ENCODE measurements at regions not wholly inside any gene's neighbourhood (a gene's known extent, or its start where the extent isn't known, plus 50 kb on each side); places are given as distances from the start of the nearest gene placed in this dataset.
"Not testable (repeated sequence)": the region's sequence is repeated elsewhere in the genome, so short reads cannot be mapped to it uniquely, and the experiment has no call there.

- Mint-ChIP-seq H3K27me3 (peaks cover 12% of the 10 kb centered on the region), H3K27ac (no peak overlapping the region), H3K4me1 (no peaks in the 10 kb centered on the region), H3K9me3 (peaks cover 0 to 1% (median 0%) of the 10 kb centered on the region in 7 donors), H3K4me3 (no peak overlapping the region), H3K36me3 (no peaks in the 10 kb centered on the region)
- DNase-seq, result no peak
- Histone ChIP-seq H3K4me1 (ENCODE audit: control insufficient read depth, insufficient read depth, low read length, poor library complexity, severe bottlenecking) (no peaks in the 10 kb centered on the region), H3K27ac (ENCODE audit: insufficient read depth, low read length, poor library complexity, severe bottlenecking) (no peak overlapping the region), H3K36me3 (ENCODE audit: control insufficient read depth, insufficient read depth, low read length) (no peaks in the 10 kb centered on the region), H3K9me3 (ENCODE audit: control insufficient read depth in 2 of 2, low read length in 2 of 2) (no peaks in the 10 kb centered on the region), H3K4me3 (ENCODE audit: low read depth, low read length) (no peak overlapping the region), H3K27me3 (ENCODE audit: control insufficient read depth, insufficient read depth, low read length) (no peaks in the 10 kb centered on the region)
- ATAC-seq (ENCODE audit: low read depth in 2 of 2), result no peak
Observed at GRCh38 chr2:128666596-128666995, 347.9 kb upstream of the HS6ST1 start.

DNA sequence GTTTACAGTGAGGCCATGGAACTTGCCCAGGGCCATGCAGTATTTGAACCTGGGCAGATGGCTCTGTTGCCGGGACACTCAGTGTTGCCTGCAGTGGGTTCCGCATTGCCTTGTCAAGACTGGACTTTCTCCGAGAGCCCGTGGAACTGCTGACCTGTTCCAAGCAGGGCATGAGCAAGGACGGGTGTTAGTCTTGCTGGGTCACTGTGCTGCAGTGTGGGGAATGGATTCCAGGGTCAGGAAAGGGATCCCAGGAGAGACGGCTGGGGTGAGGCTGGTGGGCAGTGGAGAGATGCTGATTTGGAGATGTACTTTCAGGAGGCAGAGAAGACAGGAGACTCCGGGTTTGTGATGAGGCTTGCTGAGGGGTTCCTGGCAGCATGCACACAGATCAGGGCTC lies 348.7 kb upstream of the HS6ST1 start:
- Histone ChIP-seq H3K4me3 (ENCODE audit: low read depth, low read length) (no peak overlapping the region), H3K27ac (ENCODE audit: insufficient read depth, low read length, poor library complexity, severe bottlenecking) (no peak overlapping the region), H3K9me3 (ENCODE audit: control insufficient read depth in 2 of 2, low read length in 2 of 2) (no peaks in the 10 kb centered on the region), H3K4me1 (ENCODE audit: control insufficient read depth, insufficient read depth, low read length, poor library complexity, severe bottlenecking) (no peaks in the 10 kb centered on the region), H3K27me3 (ENCODE audit: control insufficient read depth, insufficient read depth, low read length) (no peaks in the 10 kb centered on the region), H3K36me3 (ENCODE audit: control insufficient read depth, insufficient read depth, low read length) (no peaks in the 10 kb centered on the region)
- Mint-ChIP-seq H3K4me3 (no peak overlapping the region), H3K27me3 (peaks cover 12% of the 10 kb centered on the region), H3K27ac (no peak overlapping the region), H3K4me1 (no peaks in the 10 kb centered on the region), H3K9me3 (peaks cover 0 to 1% (median 0%) of the 10 kb centered on the region in 7 donors), H3K36me3 (no peaks in the 10 kb centered on the region)
- no peak for ATAC-seq (ENCODE audit: low read depth in 2 of 2)
- DNase-seq, result no peak

- no peaks in the 10 kb centered on the region for H3K36me3 ChIP-seq (ENCODE audit: control insufficient read depth, insufficient read depth, low read length)
- no peaks in the 10 kb centered on the region for H3K4me1 ChIP-seq (ENCODE audit: control insufficient read depth, insufficient read depth, low read length, poor library complexity, severe bottlenecking)
- Mint-ChIP-seq H3K27me3 (peaks cover 6% of the 10 kb centered on the region), H3K4me1 (no peaks in the 10 kb centered on the region), H3K4me3 (no peak overlapping the region), H3K9me3 (peaks cover 0 to 1% (median 0%) of the 10 kb centered on the region in 7 donors), H3K27ac (no peak overlapping the region), H3K36me3 (no peaks in the 10 kb centered on the region)
- H3K4me3 ChIP-seq (ENCODE audit: low read depth, low read length), result no peak overlapping the region
- no peaks in the 10 kb centered on the region for H3K27me3 ChIP-seq (ENCODE audit: control insufficient read depth, insufficient read depth, low read length)
- no peak for ATAC-seq (ENCODE audit: low read depth in 2 of 2)
- H3K9me3 ChIP-seq (ENCODE audit: control insufficient read depth in 2 of 2, low read length in 2 of 2), result no peaks in the 10 kb centered on the region
- no peak overlapping the region for H3K27ac ChIP-seq (ENCODE audit: insufficient read depth, low read length, poor library complexity, severe bottlenecking)
- no peak for DNase-seq
Observed at GRCh38 chr2:128668946-128669345, 350.3 kb upstream of the HS6ST1 start.

- H3K27ac ChIP-seq (ENCODE audit: insufficient read depth, low read length, poor library complexity, severe bottlenecking), result no peak overlapping the region
- H3K36me3 ChIP-seq (ENCODE audit: control insufficient read depth, insufficient read depth, low read length), result no peaks in the 10 kb centered on the region
- H3K4me1 Mint-ChIP-seq, result no peaks in the 10 kb centered on the region
- no peak for DNase-seq
- H3K27me3 Mint-ChIP-seq, result peaks cover under 1% of the 10 kb centered on the region
- H3K9me3 ChIP-seq (ENCODE audit: control insufficient read depth in 2 of 2, low read length in 2 of 2), result no peaks in the 10 kb centered on the region
- H3K4me3 ChIP-seq (ENCODE audit: low read depth, low read length), result no peak overlapping the region
- peaks cover 0 to 1% (median 0%) of the 10 kb centered on the region in 7 donors for H3K9me3 Mint-ChIP-seq
- ATAC-seq (ENCODE audit: low read depth in 2 of 2), result no peak
- no peak overlapping the region for H3K4me3 Mint-ChIP-seq
- no peaks in the 10 kb centered on the region for H3K4me1 ChIP-seq (ENCODE audit: control insufficient read depth, insufficient read depth, low read length, poor library complexity, severe bottlenecking)
- H3K36me3 Mint-ChIP-seq, result no peaks in the 10 kb centered on the region
- peak overlapping the region in 1 of 3 donors; percentile 52 for H3K27ac Mint-ChIP-seq
- H3K27me3 ChIP-seq (ENCODE audit: control insufficient read depth, insufficient read depth, low read length), result no peaks in the 10 kb centered on the region
Observed at GRCh38 chr2:128670066-128670465, 351.4 kb upstream of the HS6ST1 start.

GRCh38 chr2:128671981-128672757 lies 353.5 kb upstream of the HS6ST1 start:
- H3K27ac ChIP-seq (ENCODE audit: insufficient read depth, low read length, poor library complexity, severe bottlenecking); H3K4me3 Mint-ChIP-seq; H3K4me3 ChIP-seq (ENCODE audit: low read depth, low read length); H3K27me3 Mint-ChIP-seq; H3K9me3 Mint-ChIP-seq; H3K27ac Mint-ChIP-seq; H3K9me3 ChIP-seq (ENCODE audit: control insufficient read depth in 2 of 2, low read length in 2 of 2); H3K4me1 Mint-ChIP-seq; DNase-seq; H3K36me3 Mint-ChIP-seq; H3K4me1 ChIP-seq (ENCODE audit: control insufficient read depth, insufficient read depth, low read length, poor library complexity, severe bottlenecking); ATAC-seq (ENCODE audit: low read depth in 2 of 2); H3K36me3 ChIP-seq (ENCODE audit: control insufficient read depth, insufficient read depth, low read length); H3K27me3 ChIP-seq (ENCODE audit: control insufficient read depth, insufficient read depth, low read length): not testable (repeated sequence)

DNA sequence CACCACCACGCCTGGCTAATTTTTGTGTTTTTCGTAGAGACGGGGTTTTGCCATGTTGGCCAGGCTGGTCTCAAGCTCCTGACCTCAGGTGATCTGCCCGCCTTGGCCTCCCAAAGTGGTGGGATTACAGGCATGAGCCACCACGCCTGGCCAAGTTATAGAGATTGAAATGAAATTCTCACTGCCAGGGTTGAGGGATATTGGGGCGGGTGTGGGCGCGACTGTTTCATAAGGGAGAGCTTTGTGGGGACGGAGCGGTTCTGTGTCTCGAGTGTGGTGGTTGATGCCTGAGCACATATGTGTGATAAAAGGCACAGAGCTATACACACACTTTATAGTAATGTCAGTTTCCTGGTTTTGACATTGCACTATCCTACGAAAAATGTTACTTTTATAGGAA lies 361.0 kb upstream of the HS6ST1 start:
- H3K4me1 Mint-ChIP-seq; DNase-seq; H3K36me3 ChIP-seq (ENCODE audit: control insufficient read depth, insufficient read depth, low read length): not testable (repeated sequence)

GRCh38 chr2:128681507-128681906 lies 362.8 kb upstream of the HS6ST1 start:
- Histone ChIP-seq H3K4me3 (ENCODE audit: low read depth, low read length) (no peak overlapping the region), H3K36me3 (ENCODE audit: control insufficient read depth, insufficient read depth, low read length) (no peaks in the 10 kb centered on the region), H3K4me1 (ENCODE audit: control insufficient read depth, insufficient read depth, low read length, poor library complexity, severe bottlenecking) (no peaks in the 10 kb centered on the region), H3K27ac (ENCODE audit: insufficient read depth, low read length, poor library complexity, severe bottlenecking) (no peak overlapping the region), H3K9me3 (ENCODE audit: control insufficient read depth in 2 of 2, low read length in 2 of 2) (no peaks in the 10 kb centered on the region), H3K27me3 (ENCODE audit: control insufficient read depth, insufficient read depth, low read length) (no peaks in the 10 kb centered on the region)
- Mint-ChIP-seq H3K36me3 (no peaks in the 10 kb centered on the region), H3K9me3 (no peaks in the 10 kb centered on the region), H3K4me3 (no peak overlapping the region), H3K27me3 (peaks cover 4% of the 10 kb centered on the region), H3K4me1 (no peaks in the 10 kb centered on the region), H3K27ac (no peak overlapping the region)
- ATAC-seq (ENCODE audit: low read depth in 2 of 2) (no peak), DNase-seq (no peak)

More for the DNA sequence above, 361.0 kb upstream of the HS6ST1 start:
- H3K4me3 ChIP-seq (ENCODE audit: low read depth, low read length); H3K9me3 ChIP-seq (ENCODE audit: control insufficient read depth in 2 of 2, low read length in 2 of 2); H3K36me3 Mint-ChIP-seq; H3K27ac Mint-ChIP-seq; H3K27ac ChIP-seq (ENCODE audit: insufficient read depth, low read length, poor library complexity, severe bottlenecking); H3K9me3 Mint-ChIP-seq; H3K4me3 Mint-ChIP-seq; H3K27me3 ChIP-seq (ENCODE audit: control insufficient read depth, insufficient read depth, low read length); H3K4me1 ChIP-seq (ENCODE audit: control insufficient read depth, insufficient read depth, low read length, poor library complexity, severe bottlenecking); ATAC-seq (ENCODE audit: low read depth in 2 of 2); H3K27me3 Mint-ChIP-seq: not testable (repeated sequence)

GRCh38 chr2:128682266-128682665 lies 363.6 kb upstream of the HS6ST1 start:
- no peaks in the 10 kb centered on the region for H3K9me3 ChIP-seq (ENCODE audit: control insufficient read depth in 2 of 2, low read length in 2 of 2)
- H3K4me3 Mint-ChIP-seq, result no peak overlapping the region
- DNase-seq (no peak), ATAC-seq (ENCODE audit: low read depth in 2 of 2) (no peak)
- H3K4me1 Mint-ChIP-seq, result no peaks in the 10 kb centered on the region
- no peak overlapping the region for H3K4me3 ChIP-seq (ENCODE audit: low read depth, low read length)
- H3K27me3 ChIP-seq (ENCODE audit: control insufficient read depth, insufficient read depth, low read length), result no peaks in the 10 kb centered on the region
- no peak overlapping the region for H3K27ac Mint-ChIP-seq
- no peaks in the 10 kb centered on the region for H3K36me3 ChIP-seq (ENCODE audit: control insufficient read depth, insufficient read depth, low read length)
- no peak overlapping the region for H3K27ac ChIP-seq (ENCODE audit: insufficient read depth, low read length, poor library complexity, severe bottlenecking)
- no peaks in the 10 kb centered on the region for H3K36me3 Mint-ChIP-seq
- H3K9me3 Mint-ChIP-seq, result no peaks in the 10 kb centered on the region
- H3K4me1 ChIP-seq (ENCODE audit: control insufficient read depth, insufficient read depth, low read length, poor library complexity, severe bottlenecking), result no peaks in the 10 kb centered on the region
- H3K27me3 Mint-ChIP-seq, result peaks cover 4% of the 10 kb centered on the region

All from CD4-positive, CD25-positive, alpha-beta regulatory T cell (primary cell).